Ishikawa (cell line): ENCODE measurements at regions not wholly inside any gene's neighbourhood (a gene's known extent, or its start where the extent isn't known, plus 50 kb on each side); places are given as distances from the start of the nearest gene placed in this dataset.

ENCODE experiments used
- CEBPB ChIP-seq: IDR thresholded peaks from 2 replicates; pipeline ENCODE4 v1.6.1; 2012
- CREB1 ChIP-seq: IDR thresholded peaks from 2 replicates; pipeline ENCODE4 v1.6.1; 2012; ENCODE audit warnings: low read depth
- EGR1 ChIP-seq: IDR thresholded peaks from 2 replicates; pipeline ENCODE4 v1.6.1; 2012
- EP300 ChIP-seq: IDR thresholded peaks from 2 replicates; pipeline ENCODE4 v1.6.1; 2012; ENCODE audit warnings: borderline replicate concordance
- FOXM1 ChIP-seq: IDR thresholded peaks from 2 replicates; pipeline ENCODE4 v1.6.1; 2012; ENCODE audit warnings: low read depth, borderline replicate concordance
- NFIC ChIP-seq: IDR thresholded peaks from 2 replicates; pipeline ENCODE4 v1.6.1; 2012
- RAD21 ChIP-seq: IDR thresholded peaks from 2 replicates; pipeline ENCODE4 v1.6.1; 2012; ENCODE audit warnings: low read depth
- TAF1 ChIP-seq: IDR thresholded peaks from 2 replicates; pipeline ENCODE4 v1.6.1; 2012; ENCODE audit warnings: low read depth, mild to moderate bottlenecking
- TCF12 ChIP-seq: IDR thresholded peaks from 2 replicates; pipeline ENCODE4 v1.6.1; 2012; ENCODE audit warnings: low read depth
- TEAD4 ChIP-seq: IDR thresholded peaks from 2 replicates; pipeline ENCODE4 v1.6.1; 2012
- YY1 ChIP-seq: IDR thresholded peaks from 2 replicates; pipeline ENCODE4 v1.6.1; 2012; ENCODE audit warnings: low read depth
- ZBTB7A ChIP-seq: IDR thresholded peaks from 2 replicates; pipeline ENCODE4 v1.6.1; 2012; ENCODE audit warnings: low read depth
- TF ChIP-seq, protein P1 (sequence below): IDR thresholded peaks from 2 replicates; pipeline ENCODE4 v1.6.1; 2012
- TF ChIP-seq, protein P2 (sequence below): IDR thresholded peaks from 2 replicates; pipeline ENCODE4 v1.6.1; 2012; ENCODE audit warnings: low read depth, mild to moderate bottlenecking
- TF ChIP-seq, protein P3 (sequence below): IDR thresholded peaks from 2 replicates; pipeline ENCODE4 v1.6.1; 2012

DNA sequence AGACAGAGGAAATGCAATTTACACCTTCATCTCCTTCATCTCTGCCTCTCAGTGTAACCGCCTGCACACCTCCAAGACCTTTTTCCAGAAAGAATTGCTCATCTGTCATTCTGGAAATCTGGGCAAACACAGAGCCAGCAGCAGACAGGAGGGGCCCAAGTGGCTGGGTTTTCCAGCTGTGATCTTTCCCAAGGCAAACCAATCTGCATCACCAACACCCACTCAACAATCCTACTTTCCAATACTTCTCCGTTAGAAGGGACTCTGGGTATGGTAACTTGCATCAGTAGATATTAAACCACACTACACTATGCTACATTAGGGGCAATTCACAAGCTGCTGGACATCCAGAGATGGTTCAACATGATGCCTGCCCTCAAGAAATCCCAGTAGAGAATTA is 781.8 kb upstream of the AUTS2 start:
- TF ChIP-seq RAD21, result no peak
- TF ChIP-seq, protein P1, sequence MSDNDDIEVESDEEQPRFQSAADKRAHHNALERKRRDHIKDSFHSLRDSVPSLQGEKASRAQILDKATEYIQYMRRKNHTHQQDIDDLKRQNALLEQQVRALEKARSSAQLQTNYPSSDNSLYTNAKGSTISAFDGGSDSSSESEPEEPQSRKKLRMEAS, result no peak
- no peak for TF ChIP-seq YY1
- TF ChIP-seq TCF12, result no peak
- no peak for TF ChIP-seq CREB1
- TF ChIP-seq ZBTB7A, result no peak
- no peak for TF ChIP-seq EGR1
- TF ChIP-seq CEBPB, result no peak
- TF ChIP-seq TAF1, result no peak
- TF ChIP-seq, protein P2, sequence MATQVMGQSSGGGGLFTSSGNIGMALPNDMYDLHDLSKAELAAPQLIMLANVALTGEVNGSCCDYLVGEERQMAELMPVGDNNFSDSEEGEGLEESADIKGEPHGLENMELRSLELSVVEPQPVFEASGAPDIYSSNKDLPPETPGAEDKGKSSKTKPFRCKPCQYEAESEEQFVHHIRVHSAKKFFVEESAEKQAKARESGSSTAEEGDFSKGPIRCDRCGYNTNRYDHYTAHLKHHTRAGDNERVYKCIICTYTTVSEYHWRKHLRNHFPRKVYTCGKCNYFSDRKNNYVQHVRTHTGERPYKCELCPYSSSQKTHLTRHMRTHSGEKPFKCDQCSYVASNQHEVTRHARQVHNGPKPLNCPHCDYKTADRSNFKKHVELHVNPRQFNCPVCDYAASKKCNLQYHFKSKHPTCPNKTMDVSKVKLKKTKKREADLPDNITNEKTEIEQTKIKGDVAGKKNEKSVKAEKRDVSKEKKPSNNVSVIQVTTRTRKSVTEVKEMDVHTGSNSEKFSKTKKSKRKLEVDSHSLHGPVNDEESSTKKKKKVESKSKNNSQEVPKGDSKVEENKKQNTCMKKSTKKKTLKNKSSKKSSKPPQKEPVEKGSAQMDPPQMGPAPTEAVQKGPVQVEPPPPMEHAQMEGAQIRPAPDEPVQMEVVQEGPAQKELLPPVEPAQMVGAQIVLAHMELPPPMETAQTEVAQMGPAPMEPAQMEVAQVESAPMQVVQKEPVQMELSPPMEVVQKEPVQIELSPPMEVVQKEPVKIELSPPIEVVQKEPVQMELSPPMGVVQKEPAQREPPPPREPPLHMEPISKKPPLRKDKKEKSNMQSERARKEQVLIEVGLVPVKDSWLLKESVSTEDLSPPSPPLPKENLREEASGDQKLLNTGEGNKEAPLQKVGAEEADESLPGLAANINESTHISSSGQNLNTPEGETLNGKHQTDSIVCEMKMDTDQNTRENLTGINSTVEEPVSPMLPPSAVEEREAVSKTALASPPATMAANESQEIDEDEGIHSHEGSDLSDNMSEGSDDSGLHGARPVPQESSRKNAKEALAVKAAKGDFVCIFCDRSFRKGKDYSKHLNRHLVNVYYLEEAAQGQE, result no peak
- TF ChIP-seq EP300, result no peak
- TF ChIP-seq TEAD4, result no peak
- TF ChIP-seq NFIC, result no peak
- TF ChIP-seq FOXM1, result no peak
- TF ChIP-seq, protein P3, sequence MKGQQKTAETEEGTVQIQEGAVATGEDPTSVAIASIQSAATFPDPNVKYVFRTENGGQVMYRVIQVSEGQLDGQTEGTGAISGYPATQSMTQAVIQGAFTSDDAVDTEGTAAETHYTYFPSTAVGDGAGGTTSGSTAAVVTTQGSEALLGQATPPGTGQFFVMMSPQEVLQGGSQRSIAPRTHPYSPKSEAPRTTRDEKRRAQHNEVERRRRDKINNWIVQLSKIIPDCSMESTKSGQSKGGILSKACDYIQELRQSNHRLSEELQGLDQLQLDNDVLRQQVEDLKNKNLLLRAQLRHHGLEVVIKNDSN, result no peak

DNA sequence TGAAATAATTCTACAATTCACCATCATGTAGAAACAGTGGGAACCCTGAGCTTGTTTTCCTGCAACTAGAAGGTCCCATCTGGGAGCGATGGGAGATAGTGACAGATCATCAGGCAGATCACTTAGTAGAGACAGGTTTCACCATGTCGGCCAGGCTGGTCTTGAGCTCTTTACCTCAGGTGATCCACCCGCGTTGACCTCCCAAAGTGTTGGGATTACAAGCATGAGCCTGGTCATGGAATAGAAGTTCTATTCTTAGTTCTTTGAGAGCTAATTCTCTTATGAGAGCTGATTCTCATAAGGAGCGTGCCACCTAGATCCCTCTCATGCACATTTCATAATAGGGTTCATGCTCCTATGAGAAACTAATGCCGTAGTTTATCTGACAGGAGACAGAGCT is 778.0 kb upstream of the AUTS2 start:
- TF ChIP-seq EGR1 (no peak), NFIC (no peak), TAF1 (no peak), CREB1 (no peak), FOXM1 (no peak)
- TF ChIP-seq, protein P2, result no peak
- TF ChIP-seq, protein P1, result no peak
- TF ChIP-seq, protein P3, result no peak

DNA sequence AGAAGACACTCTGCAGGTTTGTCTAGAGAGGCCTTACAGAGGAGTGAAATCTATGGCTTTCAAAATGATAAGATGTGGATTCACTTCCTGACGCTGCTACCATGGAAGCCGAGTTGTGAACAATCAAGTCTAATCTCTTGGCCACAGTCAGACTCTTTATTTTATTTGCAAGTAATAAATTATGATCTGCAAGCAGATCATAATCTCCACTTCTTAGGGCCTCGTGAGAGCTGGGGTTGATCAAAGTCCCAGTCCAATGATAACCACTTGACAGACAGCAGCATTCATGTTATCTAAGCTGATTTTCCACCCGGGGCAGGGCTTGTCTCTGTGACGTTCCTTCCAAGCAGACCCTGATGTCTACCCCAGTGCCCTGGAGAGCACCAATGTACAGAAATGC is 776.4 kb upstream of the AUTS2 start:
- TF ChIP-seq YY1, result no peak
- TF ChIP-seq EP300, result no peak
- no peak for TF ChIP-seq CREB1
- TF ChIP-seq, protein P1, result no peak
- TF ChIP-seq FOXM1, result no peak
- no peak for TF ChIP-seq EGR1
- TF ChIP-seq TCF12, result no peak
- TF ChIP-seq TEAD4, result no peak
- no peak for TF ChIP-seq ZBTB7A
- no peak for TF ChIP-seq NFIC
- TF ChIP-seq CEBPB, result no peak

DNA sequence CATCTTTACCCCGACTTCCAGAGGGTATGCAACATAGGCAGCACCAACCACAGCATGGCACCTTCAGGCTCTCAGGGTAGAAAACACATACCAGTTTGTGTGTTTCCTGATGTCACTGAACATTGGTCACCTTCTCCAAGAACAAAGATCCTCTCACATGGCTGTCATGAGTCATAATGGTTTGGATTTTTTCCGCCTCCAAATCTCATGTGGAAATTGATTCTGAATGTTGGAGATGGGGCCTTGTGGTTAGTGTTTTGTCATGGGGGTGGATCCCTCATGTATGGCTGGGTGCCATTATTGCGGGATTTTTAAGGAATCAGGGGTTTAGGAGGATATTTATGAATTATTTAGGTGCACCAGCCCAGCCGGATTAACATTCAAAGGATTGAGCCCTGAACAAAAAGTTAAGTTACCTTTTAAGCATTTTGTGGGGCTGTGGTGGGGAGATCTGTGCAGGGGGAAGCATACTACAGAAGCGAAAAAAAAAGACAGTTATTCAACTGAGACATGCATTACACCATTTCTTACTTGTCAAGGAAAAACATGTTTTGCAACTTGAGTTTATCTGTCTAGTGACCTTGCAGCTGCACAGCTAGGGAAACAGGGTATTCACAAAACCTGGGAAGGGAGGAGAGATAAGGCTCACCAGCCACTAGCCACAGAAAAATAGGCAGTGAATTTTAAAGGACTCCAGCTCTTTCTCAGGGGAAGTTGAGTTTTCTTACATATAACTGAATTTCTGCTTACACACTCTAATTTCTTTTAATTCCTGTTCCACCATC is 774.1 kb upstream of the AUTS2 start:
- TF ChIP-seq EP300 (no peak), TEAD4 (no peak), CEBPB (no peak), TCF12 (no peak), RAD21 (no peak), YY1 (no peak), NFIC (no peak), TAF1 (no peak), CREB1 (no peak), EGR1 (no peak), FOXM1 (no peak), ZBTB7A (no peak)
- TF ChIP-seq, protein P3, result no peak
- TF ChIP-seq, protein P1, result no peak
- TF ChIP-seq, protein P2, result no peak
